ENCODE measurements at regions not wholly inside any gene's neighbourhood (a gene's known extent, or its start where the extent isn't known, plus 50 kb on each side); places are given as distances from the start of the nearest gene placed in this dataset.
A peak's percentile ranks its signal among the peaks of the same experiment; 100 is the strongest.

DNA sequence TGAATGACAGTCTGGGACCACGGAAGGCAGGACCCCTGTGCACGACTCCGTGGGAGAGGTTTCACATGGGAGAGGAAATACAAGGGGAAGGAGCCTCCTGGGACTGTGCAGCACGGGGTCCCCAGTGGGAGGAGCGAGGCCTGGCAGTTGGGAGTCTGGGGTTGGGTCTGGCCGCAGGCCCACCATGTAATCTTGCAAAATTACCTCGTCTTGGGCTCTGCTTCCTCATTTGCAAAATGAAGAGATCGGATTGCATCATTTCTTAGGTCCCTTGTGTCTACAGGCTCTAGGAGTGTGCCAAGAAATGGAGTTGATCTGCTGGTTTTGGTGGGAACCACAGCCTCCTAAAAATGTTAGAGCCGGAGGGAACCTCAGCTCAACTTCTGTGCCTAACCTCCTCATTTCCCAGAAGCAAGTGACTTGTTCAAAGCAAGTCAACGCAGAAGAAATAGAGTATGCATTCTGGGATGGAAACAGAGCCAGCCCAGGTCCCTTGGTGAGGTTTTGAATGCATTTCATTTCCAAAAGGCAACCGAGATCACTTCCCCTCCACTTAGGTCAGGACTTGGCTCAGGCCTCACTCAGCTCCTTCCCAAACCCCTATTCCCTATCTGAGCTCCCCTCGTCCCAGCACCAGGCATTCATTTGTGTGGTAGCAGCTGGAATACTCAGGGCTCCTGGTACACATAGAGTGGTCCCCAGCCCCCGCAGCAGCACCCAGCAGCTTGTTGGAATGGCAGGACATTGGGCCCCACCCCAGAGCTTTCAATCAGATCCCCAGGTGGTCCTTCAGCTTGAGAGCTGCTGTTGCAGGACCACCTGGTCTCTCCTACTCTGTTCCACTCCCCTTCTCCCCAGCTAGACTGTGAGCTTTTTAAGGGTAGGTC is 267.7 kb downstream of the XXYLT1 start:
- Mint-ChIP-seq H3K9me3 (ENCODE audit: low read depth, unreplicated experiment) (no peaks in the 10 kb centered on the region), H3K27me3 (ENCODE audit: unreplicated experiment) (peaks cover 84% of the 10 kb centered on the region), H3K27ac (ENCODE audit: unreplicated experiment) (peak overlapping the region; percentile 16), H3K36me3 (ENCODE audit: insufficient read depth, unreplicated experiment) (peaks cover 10% of the 10 kb centered on the region), H3K4me1 (ENCODE audit: low read depth, unreplicated experiment) (peaks cover 25% of the 10 kb centered on the region), H3K4me3 (ENCODE audit: low read depth, unreplicated experiment) (no peak overlapping the region)
- TF ChIP-seq, protein P1, sequence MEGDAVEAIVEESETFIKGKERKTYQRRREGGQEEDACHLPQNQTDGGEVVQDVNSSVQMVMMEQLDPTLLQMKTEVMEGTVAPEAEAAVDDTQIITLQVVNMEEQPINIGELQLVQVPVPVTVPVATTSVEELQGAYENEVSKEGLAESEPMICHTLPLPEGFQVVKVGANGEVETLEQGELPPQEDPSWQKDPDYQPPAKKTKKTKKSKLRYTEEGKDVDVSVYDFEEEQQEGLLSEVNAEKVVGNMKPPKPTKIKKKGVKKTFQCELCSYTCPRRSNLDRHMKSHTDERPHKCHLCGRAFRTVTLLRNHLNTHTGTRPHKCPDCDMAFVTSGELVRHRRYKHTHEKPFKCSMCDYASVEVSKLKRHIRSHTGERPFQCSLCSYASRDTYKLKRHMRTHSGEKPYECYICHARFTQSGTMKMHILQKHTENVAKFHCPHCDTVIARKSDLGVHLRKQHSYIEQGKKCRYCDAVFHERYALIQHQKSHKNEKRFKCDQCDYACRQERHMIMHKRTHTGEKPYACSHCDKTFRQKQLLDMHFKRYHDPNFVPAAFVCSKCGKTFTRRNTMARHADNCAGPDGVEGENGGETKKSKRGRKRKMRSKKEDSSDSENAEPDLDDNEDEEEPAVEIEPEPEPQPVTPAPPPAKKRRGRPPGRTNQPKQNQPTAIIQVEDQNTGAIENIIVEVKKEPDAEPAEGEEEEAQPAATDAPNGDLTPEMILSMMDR (IDR thresholded peaks at IDR 0.05; ENCODE audit: unreplicated experiment) = no peak
- no TSS peak for BruUV-seq (replicated peaks)
- intact Hi-C loops (cut with micrococcal nuclease; ENCODE audit: unreplicated experiment) = loop anchor here (5.0 kb wide), 1 partner anchor 259 kb away; no protein-coding TSS in a partner anchor
- no peak for DNase-seq
- CTCF ChIA-PET = interaction anchor here (0.5 to 1.6 kb wide), 6 partner anchors 29 to 321 kb away, joined by 3 to 7 read pairs (median 4); no protein-coding TSS in a partner anchor

DNA sequence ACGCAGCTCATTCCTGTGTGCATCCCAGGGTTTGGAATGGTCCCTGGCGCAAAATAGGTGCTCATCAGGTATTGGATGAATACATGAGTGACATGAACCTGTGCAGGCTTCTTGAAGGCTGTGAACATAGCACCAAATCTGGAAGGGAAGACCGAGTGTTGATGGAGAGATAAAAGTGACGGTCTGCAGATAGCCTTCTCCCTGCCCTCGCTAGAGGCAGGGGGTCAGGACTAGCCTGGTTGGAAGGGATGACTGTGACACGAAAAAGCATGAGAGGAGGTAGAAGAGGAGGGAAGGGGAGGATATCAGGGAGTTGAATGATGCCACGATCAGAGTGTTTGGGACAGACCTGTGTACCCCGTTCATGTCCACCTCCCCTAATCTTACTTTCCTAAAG is 267.1 kb downstream of the XXYLT1 start:
- CTCF ChIA-PET = no interaction called here
- no peak overlapping the region for H3K27ac Mint-ChIP-seq (ENCODE audit: unreplicated experiment)
- peaks cover 10% of the 10 kb centered on the region for H3K36me3 Mint-ChIP-seq (ENCODE audit: insufficient read depth, unreplicated experiment)
- peaks cover 84% of the 10 kb centered on the region for H3K27me3 Mint-ChIP-seq (ENCODE audit: unreplicated experiment)
- DNase-seq = no peak
- intact Hi-C loops (cut with micrococcal nuclease; ENCODE audit: unreplicated experiment) = loop anchor here (5.0 kb wide), 1 partner anchor 258 kb away; no protein-coding TSS in a partner anchor
- H3K9me3 Mint-ChIP-seq (ENCODE audit: low read depth, unreplicated experiment) = no peaks in the 10 kb centered on the region
- no peak overlapping the region for H3K4me3 Mint-ChIP-seq (ENCODE audit: low read depth, unreplicated experiment)
- peaks cover 25% of the 10 kb centered on the region for H3K4me1 Mint-ChIP-seq (ENCODE audit: low read depth, unreplicated experiment)
- no TSS peak for BruUV-seq (replicated peaks)
- TF ChIP-seq, protein P1 (IDR thresholded peaks at IDR 0.05; ENCODE audit: unreplicated experiment) = no peak

DNA sequence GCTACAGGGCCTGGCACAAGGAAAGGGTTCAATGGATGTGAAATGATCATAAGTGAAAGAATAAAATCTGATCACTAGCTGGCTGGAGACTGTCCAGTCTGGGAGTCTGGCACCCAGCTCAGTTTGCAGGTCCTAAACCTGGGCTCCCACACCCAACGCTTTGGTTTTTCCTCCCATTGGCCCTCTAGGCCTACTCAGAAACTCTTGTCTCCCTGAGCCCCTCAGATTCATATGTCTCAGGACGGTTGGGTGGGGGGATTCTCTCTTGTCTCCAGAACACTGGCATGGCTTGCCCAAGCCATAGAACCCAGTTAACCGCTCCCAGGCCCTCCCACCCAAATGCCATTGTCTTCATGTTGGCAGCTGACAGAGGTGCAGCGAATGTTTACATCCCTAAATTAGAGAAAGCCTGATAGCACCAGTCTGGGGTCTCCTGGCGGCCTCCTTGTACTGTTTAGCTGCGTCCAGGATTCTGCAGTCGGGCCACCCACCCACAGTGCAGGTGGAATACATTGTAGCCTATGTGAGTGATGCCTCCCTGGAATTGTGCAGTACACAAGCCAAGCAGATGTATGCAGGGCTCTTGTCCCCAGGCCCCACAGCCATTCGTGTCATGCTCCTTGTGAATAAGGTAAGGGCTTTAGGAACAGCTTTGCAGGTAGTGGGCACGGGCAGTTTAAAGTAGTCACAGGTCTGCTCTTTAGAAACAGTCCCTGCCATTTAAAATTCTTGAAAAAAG is 266.3 kb downstream of the XXYLT1 start:
- Mint-ChIP-seq H3K4me1 (ENCODE audit: low read depth, unreplicated experiment) (peaks cover 25% of the 10 kb centered on the region), H3K4me3 (ENCODE audit: low read depth, unreplicated experiment) (no peak overlapping the region), H3K27ac (ENCODE audit: unreplicated experiment) (no peak overlapping the region), H3K9me3 (ENCODE audit: low read depth, unreplicated experiment) (no peaks in the 10 kb centered on the region), H3K36me3 (ENCODE audit: insufficient read depth, unreplicated experiment) (peaks cover 10% of the 10 kb centered on the region), H3K27me3 (ENCODE audit: unreplicated experiment) (peaks cover 83% of the 10 kb centered on the region)
- TF ChIP-seq, protein P1 (IDR thresholded peaks at IDR 0.05; ENCODE audit: unreplicated experiment) = no peak
- CTCF ChIA-PET = no interaction called here
- no TSS peak for BruUV-seq (replicated peaks)
- intact Hi-C loops (cut with micrococcal nuclease; ENCODE audit: unreplicated experiment) = loop anchor here (5.0 kb wide), 1 partner anchor 258 kb away; no protein-coding TSS in a partner anchor
- DNase-seq = no peak

DNA sequence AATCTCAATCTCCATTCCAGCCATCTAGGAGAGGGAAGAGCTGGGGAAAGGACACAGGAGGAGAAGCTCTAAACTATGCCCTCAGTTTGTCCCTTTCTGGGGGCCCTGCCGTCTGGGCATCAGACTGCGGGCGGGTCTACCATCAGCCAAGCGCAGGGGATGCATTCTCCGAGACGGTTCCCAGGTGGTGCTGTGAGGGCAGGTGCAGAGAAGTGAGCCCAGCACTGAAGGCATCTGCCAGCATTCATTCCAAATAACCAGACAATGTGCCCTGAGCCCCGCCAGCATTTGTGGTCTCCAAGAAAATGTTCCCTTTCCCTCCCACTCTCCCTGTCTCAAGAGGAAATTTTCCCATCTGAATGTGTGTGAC is 265.7 kb downstream of the XXYLT1 start:
- intact Hi-C loops (cut with micrococcal nuclease; ENCODE audit: unreplicated experiment) = no loop called here
- CTCF ChIA-PET = no interaction called here
- BruUV-seq (replicated peaks) = no TSS peak
- Mint-ChIP-seq H3K36me3 (ENCODE audit: insufficient read depth, unreplicated experiment) (peaks cover 10% of the 10 kb centered on the region), H3K27me3 (ENCODE audit: unreplicated experiment) (peaks cover 77% of the 10 kb centered on the region), H3K4me3 (ENCODE audit: low read depth, unreplicated experiment) (no peak overlapping the region), H3K9me3 (ENCODE audit: low read depth, unreplicated experiment) (no peaks in the 10 kb centered on the region), H3K27ac (ENCODE audit: unreplicated experiment) (no peak overlapping the region), H3K4me1 (ENCODE audit: low read depth, unreplicated experiment) (peaks cover 25% of the 10 kb centered on the region)
- TF ChIP-seq, protein P1 (IDR thresholded peaks at IDR 0.05; ENCODE audit: unreplicated experiment) = no peak
- DNase-seq = no peak
